GM21619 (cell line): ENCODE measurements at regions not wholly inside any gene's neighbourhood (a gene's known extent, or its start where the extent isn't known, plus 50 kb on each side); places are given as distances from the start of the nearest gene placed in this dataset.
"Not testable (repeated sequence)": the region's sequence is repeated elsewhere in the genome, so short reads cannot be mapped to it uniquely, and the experiment has no call there.

Experiments
- ATAC-seq: cut with Tn5 transposase; IDR thresholded peaks from one replicate; pipeline ENCODE4 v1.9.1; 2021; ENCODE audit not compliant: unreplicated experiment

DNA sequence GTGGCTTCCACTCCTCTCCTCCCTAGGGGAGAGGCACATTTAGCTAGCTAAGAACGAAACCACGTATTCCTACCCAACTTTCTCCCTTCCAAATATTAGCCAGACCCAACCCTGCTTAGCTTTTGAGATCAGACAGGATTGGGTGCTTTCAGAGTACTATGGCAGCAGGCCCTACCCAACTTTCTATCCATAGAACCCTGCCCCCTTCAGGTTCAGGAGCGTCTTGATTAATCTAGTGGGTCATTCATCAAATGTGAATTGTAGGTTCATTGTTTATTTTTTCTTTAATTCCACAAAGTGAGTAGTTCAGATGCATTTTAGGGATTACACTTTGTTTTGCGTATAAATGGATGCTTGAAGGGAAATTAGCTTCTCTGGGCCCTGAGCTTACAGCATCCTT lies 188.3 kb downstream of the MIB1 start:
- no peak for ATAC-seq

DNA sequence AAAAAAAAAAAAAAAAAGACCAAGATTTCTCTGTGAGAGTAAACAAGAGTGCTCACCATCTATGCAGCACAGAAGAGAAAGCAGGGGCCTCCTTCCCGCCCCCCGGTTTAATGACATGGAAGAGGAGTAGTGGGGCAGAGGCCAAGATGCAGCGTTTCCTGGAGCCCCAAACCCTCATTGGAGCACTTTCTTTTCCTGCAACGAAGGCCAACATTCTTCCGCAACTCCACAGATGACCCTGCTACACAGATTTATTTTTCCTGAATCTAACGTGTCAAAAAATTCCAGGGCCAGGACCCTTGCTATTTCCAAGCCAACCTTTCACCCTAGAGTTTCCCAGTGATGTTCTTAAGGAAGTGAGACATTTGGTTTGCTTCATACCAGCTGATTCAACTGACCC lies 189.6 kb downstream of the MIB1 start:
- no peak for ATAC-seq

DNA sequence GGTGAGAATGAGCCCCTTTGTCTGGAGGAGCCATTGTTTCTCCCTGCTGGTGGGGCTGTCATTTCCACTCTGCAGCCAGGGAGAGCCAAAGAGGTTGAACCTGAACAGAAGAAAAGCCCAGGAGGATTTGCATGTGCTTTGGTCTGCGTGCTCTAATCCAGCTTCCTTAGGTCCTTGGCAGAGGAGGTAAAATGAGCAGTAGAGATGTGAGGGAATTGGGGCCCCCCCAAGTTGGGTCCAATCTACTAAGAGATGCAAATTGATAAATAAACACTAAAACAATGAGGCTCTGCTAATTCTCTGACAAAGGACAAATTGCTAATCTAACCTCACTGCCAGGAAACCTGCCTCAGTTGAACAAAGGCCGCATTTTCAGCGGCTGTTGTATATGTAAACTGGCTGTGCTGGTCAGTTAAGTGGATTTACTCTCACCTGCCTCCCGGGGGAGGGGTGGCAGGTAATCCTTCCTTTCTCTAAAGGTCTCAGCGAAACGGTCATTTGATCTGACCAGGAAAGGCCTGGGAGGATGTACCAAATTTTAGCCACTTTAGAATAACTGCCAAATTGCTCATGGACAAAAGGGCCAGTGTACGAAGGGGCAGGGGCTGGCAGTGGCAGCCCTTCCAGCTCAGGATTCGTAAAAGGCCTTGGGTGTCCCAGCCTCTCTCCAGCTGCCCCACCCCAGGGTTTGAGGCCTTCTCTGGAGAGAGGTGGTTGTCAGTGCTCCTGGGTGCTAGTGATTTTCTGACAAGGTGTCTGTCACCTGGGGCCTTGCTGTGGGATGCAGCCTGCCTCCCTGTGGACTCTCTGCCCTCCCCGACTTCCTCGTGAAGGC lies 193.6 kb downstream of the MIB1 start:
- no peak for ATAC-seq

DNA sequence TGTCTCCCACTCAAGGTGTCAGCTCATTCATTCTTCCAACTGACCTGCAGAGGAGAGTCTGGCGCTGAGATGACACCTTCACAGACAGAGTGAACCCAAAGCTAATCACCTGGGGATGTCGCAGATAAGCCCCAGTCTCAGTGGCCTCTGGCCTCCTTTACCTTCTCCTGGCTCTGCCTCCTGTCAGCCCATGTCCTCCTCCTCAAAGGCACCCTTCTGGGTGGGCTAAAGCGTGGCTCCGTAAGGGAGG lies 194.1 kb downstream of the MIB1 start:
- no peak for ATAC-seq

DNA sequence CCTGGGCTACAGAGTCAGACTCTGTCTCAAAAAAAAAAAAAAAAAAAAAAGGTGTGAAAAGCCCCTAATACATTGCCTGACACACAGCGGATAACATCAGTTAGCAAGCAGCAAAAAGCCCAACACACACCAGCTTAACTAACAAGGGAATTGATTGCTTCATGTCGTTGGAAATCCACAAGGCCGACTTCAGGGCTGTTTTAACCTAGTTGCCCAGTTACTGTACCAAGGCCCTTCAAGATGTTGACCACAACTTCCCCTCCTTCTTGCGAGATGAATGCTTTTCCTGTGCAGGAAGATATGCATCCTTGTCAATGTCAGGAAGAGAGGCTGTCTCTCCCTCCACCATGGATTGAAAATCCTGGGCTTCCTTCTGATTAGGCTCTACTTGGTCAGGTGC lies 202.9 kb downstream of the MIB1 start:
- ATAC-seq, result no peak

DNA sequence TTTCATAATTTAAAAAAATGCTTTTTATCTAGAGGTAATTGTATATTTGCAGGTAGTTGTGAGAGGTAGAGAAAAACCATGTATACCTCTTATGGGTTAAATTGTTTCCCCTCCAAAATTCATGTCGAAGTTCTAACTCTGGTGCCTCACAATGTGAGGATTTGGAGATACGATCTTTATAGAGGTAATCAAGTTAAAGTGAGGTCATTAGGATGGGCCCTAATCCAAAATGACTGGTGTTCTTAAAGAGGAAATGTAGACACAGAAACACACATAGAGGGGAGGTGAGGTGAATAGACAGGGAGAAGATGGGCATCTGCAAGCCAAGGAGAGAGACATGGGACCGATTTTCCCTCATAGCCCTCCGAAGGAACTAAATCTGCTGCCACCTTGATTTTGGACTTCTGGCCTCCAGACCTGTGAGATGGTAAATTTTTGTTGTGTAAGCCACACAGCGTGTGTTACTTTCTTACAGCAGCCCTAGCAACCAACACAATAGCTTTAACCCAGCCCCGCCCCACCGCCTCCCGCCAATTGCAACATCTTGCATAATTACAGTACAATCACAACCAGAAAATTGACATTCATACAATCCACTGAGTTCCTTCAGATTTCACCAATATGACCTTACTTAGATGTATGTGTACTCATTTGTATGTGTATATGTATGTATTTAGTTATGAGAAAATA lies 208.9 kb downstream of the MIB1 start:
- no peak for ATAC-seq

DNA sequence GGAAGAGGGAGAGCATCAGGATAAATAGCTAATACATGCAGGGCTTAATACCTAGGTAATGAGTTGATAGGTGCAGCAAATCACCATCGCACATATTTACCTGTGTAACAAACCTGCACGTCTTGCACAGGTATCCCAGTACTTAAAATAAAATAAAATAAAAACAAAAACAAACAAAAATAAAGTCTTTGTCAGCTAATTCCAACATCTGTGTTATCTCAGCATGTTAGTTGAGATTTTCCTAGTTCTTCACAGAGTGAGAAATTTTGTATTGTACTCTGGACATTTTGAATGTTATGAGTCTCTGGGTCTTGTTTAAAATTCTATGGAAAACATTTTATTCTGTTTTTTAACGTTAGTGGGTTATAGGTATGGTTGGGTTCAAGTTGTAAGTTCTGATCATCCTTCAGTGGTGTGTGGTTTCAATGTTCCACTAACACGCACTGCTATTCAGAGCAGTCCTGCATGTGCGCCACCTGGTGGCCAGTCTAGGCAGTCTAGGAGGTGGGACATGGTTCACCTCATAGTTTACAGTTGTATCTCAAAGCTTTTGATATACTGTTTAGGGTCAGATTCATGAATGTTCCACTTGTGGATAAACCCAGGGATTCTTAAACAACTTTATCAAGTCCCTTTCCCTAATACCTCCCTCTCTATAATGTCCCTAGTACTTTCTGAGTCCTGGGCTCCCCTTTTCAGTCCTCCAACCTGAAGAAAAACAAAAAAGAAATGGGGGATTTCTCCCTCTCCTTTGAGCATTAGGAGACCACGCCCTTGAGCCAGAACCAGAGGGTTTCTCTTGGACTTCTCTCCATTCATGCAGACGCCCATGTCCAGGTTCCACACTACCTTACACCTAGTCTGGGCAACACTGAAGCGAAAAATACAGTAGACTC lies 213.4 kb upstream of the GATA6 start:
- peak; percentile 93 for ATAC-seq

DNA sequence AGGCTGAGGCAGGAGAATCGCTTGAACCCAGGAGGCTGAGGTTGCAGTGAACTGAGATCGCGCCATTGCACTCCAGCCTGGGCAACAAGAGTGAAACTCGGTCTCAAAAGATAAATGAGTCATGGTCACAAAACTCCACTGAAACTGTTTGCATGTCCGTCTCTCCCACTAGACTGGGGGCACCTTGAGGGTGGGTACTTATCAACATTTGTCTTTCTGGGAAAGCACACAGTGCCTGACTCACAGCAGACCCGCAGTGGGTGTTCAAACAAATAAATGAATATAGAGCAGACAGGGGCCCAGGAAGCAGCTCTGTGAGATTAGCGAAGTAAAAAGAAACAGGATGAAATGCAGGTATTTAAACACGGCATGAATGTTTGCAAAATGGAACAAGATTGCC lies 211.1 kb upstream of the GATA6 start:
- no peak for ATAC-seq

DNA sequence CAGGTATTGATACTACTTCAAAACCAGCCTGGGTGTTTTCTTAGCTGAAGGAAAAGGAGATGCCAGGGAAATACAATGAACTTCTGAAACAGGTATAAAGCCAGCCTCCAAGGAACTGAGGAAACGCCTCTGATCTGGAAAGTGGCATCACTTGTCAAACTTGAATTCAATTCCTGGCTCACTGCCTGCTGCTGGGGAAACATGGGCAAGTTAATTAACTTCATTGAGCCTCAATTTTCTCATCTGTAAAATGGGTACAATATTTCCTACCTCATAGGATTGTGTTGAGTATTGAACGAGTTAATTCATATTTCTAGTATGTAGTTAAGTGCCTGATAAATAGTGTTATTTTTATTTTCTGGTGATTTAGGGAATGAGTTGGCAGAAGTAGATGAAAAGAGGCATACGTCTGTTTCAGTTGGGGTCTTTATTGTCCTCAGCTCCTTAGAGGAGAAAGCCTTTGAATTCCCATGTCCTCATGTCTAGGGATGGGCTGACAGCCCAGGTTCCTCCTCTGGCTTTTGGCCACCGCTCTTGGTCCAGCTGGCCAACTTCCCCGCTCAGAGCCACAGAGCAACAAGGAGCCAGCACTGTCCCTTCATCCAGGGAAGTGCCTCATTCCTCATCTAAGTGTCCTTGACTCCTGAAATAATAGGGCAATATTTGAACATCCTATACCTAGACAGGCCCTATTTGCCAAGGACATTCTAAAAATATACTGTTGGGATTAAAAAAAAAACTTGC lies 210.5 kb upstream of the GATA6 start:
- ATAC-seq, result no peak

DNA sequence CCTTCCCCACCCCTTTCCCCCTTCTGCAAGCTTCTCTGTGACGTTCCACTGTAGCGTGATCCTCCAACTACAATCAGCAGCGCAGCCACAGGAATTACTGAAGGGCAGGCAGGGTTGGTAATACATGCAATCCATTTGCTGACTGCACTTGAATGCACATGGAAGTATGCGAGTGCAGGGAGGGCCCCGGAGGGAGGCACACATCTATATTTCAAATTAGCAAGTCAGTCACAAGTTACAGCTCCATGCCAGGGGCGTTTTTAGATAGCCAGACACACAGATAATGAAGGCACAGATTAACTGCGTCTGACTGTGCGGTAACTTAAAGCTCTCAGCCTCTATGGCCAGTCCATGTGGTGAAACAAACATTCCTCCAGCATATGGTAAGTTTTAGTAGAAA lies 209.2 kb upstream of the GATA6 start:
- no peak for ATAC-seq

DNA sequence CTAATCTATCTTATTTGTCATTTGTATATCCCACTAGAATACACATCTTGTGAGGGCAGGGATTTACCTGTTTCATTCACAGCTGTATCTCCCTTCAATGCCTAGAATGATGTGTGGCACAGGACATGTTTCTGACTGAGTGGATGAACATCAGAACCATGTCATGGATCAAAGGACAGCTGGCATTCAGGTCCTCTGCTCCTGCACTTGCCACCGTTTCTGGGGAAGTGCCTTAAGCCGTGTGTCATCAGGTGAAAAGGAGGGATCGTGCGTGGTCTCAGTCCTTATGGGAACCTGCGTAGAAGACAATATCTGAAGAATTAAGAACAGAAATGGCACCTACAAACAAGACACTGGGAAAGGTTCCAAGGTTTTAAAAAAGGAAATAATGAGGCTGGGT lies 206.1 kb upstream of the GATA6 start:
- ATAC-seq, result no peak

DNA sequence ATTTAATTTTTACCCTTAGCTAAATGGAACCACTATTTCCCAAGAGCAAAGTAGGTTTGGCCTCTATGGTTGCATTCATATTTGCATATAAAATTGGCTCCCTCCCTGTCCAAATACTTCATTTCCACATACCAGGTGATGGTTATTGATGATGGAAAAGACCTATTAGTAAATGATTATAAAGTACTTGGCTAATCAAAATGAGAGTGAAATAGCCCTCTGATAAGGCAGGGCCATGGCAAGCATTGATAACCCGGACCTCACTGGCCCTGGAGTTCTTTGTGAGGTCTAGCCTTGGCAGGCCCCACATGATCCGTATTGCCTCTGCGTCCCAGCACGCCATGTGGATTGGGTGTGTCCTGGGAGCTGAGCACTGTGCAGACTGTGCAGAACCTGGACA lies 201.1 kb upstream of the GATA6 start:
- no peak for ATAC-seq

DNA sequence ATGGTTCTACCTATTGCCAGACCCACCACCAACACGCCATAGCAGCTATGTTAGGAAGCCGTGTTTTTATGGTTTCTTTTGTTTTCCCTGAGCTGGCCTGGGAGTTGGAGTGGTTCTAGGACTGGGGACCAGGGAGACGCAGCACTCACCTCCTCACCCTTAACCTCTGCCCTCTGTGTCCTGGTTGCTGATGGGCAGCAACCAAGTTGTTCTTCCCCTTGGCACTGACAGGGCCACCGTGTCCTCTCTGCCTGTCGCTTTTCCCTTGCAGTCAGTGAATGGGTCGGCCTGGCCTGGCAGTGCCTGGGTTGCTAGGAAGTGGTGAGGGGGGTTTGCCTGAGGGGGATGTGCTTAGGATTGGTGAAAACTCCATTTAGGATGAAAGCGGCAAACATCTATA lies 197.1 kb upstream of the GATA6 start:
- ATAC-seq, result no peak

DNA sequence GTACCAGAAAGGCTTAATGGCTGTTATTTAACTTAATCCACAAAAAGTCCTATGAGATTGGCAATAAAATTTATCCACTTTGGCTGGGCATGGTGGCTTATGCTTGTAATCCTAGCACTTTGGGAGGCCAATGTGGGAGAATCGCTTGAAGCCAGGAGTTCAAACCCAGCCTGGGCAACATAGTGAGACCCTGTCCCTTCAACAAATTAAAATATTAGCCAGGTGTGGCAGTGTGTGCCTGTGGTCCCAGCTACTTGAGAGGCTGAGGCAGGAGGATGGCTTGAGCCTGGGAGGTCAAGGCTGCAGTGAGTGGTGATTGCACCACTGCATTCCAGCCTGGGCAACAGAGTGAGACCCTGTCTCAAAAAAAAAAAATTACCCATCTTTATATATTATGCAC lies 193.4 kb upstream of the GATA6 start:
- not testable (repeated sequence) for ATAC-seq

DNA sequence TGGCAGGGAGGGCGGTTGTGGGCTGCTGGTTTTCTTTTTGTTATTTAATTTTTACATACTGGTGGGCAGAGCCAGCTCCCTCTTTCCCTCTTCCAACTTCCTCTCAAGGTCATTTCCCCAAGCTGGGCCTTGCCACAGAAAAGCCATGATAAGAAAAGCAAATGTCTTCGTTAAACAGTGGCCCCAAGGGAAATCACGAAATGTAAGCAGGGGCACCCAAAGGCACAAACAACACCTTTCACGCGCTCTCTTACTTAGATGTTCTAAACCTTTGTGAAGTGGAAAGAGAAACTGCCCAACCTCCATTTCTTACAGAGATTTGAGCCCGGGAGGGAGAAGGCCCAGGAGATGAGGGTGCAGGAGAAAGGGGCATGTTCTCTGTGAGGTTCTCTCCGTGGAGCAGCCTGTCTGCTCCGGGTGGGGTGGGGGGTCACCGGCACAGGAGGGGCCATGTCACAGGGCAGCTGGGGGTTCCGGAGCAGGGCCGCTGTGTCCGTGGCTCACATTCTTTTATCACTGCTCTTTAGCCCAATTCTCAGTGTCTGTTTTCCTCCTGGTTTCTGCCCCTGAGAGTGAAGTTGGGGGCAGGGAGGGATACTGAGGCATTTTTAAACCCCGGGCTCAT lies 190.7 kb upstream of the GATA6 start:
- ATAC-seq, result no peak

DNA sequence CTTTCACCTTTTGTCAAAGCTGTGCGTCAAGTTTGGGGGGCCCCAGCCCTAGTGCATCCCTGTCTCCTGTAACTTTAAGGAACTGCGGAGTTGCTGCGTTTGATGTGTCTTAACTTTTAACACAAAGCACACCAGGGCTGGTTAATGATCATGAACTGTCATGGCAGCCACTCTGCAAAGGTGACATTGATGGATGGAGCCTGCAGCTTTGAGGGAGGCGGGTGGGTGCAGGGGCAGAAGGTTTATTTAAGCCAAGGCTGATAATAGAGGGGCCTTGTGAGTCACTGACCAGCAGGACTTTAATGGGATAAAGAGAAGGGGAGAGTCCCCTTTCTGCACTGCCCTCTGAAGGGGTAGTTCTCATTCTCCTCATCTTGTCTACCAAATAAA lies 190.2 kb upstream of the GATA6 start:
- ATAC-seq, result no peak

DNA sequence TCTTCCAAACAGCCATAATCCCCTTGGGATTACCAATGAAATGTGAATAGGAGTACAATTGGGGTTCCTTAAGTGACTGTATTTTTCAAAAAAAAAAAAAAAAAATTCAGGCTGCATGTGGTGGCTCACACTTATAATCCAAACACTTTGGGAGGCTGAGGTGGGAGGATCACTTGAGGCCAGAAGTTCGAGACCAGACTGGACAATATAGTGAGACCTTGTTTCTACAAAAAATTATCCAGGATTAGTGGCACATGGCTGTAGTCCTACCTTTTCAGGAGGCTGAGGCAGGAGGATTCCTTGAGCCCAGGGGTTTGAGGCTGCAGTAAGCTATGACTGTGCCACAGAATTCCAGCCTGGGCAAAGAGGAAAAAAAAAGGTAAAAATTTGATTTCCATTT lies 189.6 kb upstream of the GATA6 start:
- ATAC-seq, result no peak

DNA sequence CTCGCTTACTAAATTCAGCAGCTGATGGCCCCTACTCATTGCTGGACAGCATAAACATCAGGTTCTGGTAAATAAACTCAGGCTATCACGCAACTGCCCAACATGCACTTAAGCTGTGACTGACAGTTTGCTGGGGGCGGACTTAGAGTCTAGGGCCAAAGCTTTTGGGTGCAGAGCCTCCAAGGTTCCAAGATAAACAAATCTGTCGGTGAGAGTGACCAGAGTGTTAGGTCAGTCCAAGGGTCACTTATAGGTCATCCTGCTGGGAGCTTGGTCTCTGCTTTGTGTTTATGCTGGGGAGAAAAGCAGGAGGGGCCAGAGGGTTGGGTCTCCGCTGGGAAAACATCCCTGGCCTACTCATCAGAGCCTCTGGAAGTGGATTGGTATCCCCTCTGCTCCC lies 188.6 kb upstream of the GATA6 start:
- no peak for ATAC-seq

DNA sequence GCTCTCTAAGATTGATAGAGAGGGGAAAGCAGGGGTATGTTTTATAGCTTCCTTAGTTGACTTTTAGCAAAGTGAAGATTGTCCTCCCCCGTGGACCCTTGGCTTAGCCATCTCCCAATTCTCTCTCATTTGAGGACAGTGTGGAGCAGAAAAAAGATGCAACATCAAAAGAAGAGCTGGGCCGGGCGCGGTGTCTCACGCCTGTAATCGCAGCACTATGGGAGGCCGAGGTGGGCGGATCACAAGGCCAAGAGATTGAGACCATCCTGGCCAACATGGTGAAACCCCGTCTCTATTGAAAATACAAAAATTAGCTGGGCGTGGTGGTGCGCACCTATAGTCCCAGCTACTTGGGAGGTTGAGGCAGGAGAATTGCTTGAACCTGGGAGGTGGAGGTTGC lies 187.9 kb upstream of the GATA6 start:
- ATAC-seq, result not testable (repeated sequence)

DNA sequence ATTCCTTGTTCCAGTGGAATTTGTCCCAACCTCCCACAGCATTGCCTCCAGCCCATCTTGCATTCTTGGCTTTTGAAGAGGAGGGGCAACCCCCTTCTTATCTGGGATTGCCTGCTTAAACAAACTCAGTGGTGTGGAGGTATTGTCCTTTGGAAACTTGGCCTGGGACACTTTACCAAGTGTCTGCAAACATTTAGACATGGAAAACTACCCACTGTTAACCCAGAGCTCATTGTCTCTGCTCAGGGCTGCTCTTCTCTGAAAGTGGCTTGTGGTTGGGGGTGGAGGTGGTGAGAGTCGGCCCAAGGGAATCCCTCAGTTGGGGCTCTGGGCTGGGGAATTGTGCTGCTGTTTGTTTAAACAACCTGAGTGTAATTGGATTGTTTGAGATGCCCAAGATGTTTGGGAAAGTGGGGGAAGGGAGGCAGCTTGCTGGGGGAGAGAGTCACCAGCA lies 178.3 kb upstream of the GATA6 start:
- ATAC-seq, result no peak

DNA sequence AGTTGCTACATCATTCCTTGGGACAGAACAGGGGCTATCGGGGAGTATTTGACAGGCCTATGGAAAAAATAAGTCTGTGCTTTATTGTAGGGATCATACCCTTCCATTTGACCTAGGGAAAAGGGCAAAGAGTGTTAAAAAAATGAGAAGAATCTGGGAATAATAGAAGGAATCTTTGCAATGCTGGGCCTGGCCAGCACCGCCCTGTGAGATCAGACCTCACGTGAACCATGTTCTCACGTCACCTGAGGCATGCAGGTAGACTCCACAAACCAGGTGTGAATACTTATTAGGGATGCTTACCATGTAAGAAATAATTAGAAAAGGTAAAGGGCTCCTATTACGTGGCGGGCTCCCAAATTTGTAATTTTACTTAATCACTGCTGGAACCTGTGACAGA lies 177.5 kb upstream of the GATA6 start:
- no peak for ATAC-seq
